Panc1 (cell line): ENCODE measurements at regions not wholly inside any gene's neighbourhood (a gene's known extent, or its start where the extent isn't known, plus 50 kb on each side); places are given as distances from the start of the nearest gene placed in this dataset.

ENCODE experiments used
- ATAC-seq: fragments of 200-7000 bp; cut with Tn5 transposase; 2 replicates; pipeline ENCODE4 v1.9.1; 2020; ENCODE audit warnings: mild to moderate bottlenecking, moderate library complexity
- BruUV-seq: library from RNA; stranded (reverse); fragments of 400-500 nt; replicated peaks from 2 replicates; lab custom pipeline; 2021; lab: Mats Ljungman, UMichigan
- CTCF ChIA-PET: fragments of 300-600 bp; sonication (Branson Sonifier 250); formaldehyde crosslinking; loops from one replicate; lab custom pipeline; 2022; ENCODE audit warnings: antibody characterized with exemption; lab: Charles Lee
- POLR2A ChIA-PET: fragments of 300-600 bp; sonication (Branson Sonifier 250); formaldehyde crosslinking; loops from one replicate; lab custom pipeline; 2022; ENCODE audit warnings: antibody characterized with exemption; lab: Charles Lee
- DNase-seq: peaks from one replicate; pipeline ENCODE4 v3.0.0-alpha.2; 2010; ENCODE audit warnings: low read depth, low spot score
- H3K27ac ChIP-seq: 2 replicates; pipeline ENCODE4 v1.5.1; 2011; ENCODE audit warnings: mild to moderate bottlenecking, low read length, inconsistent platforms
- H3K27me3 ChIP-seq: fragments of 200-500 bp; sonication (Bioruptor generic); 2 replicates; pipeline ENCODE4 v1.6.0; 2014; ENCODE audit warnings: low read length, inconsistent platforms; ENCODE audit not compliant: control insufficient read depth, insufficient read depth
- H3K36me3 ChIP-seq: fragments of 200-500 bp; sonication (Bioruptor generic); 2 replicates; pipeline ENCODE4 v1.5.1; 2014; ENCODE audit warnings: inconsistent platforms, mild to moderate bottlenecking, low read length, moderate library complexity; ENCODE audit not compliant: control insufficient read depth, insufficient read depth
- H3K4me1 ChIP-seq: 2 replicates; pipeline ENCODE4 v1.5.1; 2011; ENCODE audit warnings: inconsistent platforms, mild to moderate bottlenecking, low read length, moderate library complexity; ENCODE audit not compliant: control insufficient read depth, insufficient read depth
- H3K4me3 ChIP-seq, 2 experiments: 2 replicates each; pipeline ENCODE4 v1.5.1; 2011 to 2012; ENCODE audit warnings: low read depth in 2 of 2, low read length in 2 of 2, mild to moderate bottlenecking in 2 of 2, inconsistent platforms in 1 of 2, moderate library complexity in 1 of 2
- H3K9me3 ChIP-seq: fragments of 200-500 bp; sonication (Bioruptor generic); 2 replicates; pipeline ENCODE4 v1.5.1; 2014; ENCODE audit warnings: low read depth, mild to moderate bottlenecking, inconsistent platforms, low read length, moderate library complexity; ENCODE audit not compliant: control insufficient read depth, insufficient read depth
- POLR2AphosphoS5 ChIP-seq: IDR thresholded peaks from 2 replicates; pipeline ENCODE4 v1.6.1; 2012; ENCODE audit warnings: mild to moderate bottlenecking, low read depth, low read length, moderate library complexity
- SIN3A ChIP-seq: IDR thresholded peaks from 2 replicates; pipeline ENCODE4 v1.6.1; 2012; ENCODE audit warnings: low read depth, mild to moderate bottlenecking, low read length, moderate library complexity, borderline replicate concordance; ENCODE audit not compliant: insufficient read depth
- TCF7L2 ChIP-seq: IDR thresholded peaks from 2 replicates; pipeline ENCODE4 v1.6.1; 2011; ENCODE audit warnings: mild to moderate bottlenecking, low read depth, low read length, inconsistent platforms
- in situ Hi-C: cut with HindIII; loops from 2 replicates; pipeline ENCODE4 v1.10.0; 2016; ENCODE audit warnings: low sequenced_read_pairs, low pct_unique_long_range_greater_than_20kb
- intact Hi-C: fragments of 100-400 bp; cut with micrococcal nuclease; formaldehyde crosslinking; loops from one replicate; pipeline ENCODE4 v1.10.0; 2022; ENCODE audit not compliant: unreplicated experiment
- TF ChIP-seq, protein P1 (sequence below), 2 experiments: IDR thresholded peaks; 2 replicates each; pipeline ENCODE4 v1.6.1; 2011 to 2012; ENCODE audit warnings: low read depth in 2 of 2, control low read depth in 1 of 2, low read length in 1 of 2, mild to moderate bottlenecking in 1 of 2, moderate library complexity in 1 of 2; ENCODE audit not compliant: insufficient read depth in 1 of 2
- TF ChIP-seq, protein P2 (sequence below): fragments of 450-650 bp; IDR thresholded peaks from 2 replicates; pipeline ENCODE4 v1.5.1; 2017; ENCODE audit warnings: mild to moderate bottlenecking

DNA sequence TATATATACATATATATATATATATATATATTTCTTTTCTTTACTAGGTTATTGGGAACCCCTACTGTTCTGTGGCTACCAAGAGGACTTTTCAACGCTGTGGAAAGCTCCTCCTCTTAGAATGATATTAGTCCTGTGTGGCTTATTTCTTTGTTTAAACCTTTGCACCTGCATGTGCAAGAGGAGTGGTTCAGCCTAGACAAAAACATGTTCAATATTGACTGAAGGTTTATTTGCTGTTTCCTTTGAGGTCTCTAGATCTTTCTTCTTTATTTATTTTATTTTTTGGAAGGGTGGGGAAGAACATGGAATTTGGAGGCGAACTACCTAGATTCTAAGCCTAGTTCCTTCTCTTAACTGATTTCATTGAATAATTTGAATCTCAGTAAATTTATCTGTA is 118.1 kb downstream of the GNAT3 start:
- Histone ChIP-seq H3K27ac (no peak overlapping the region), H3K36me3 (no peaks in the 10 kb centered on the region), H3K9me3 (no peaks in the 10 kb centered on the region), H3K27me3 (peaks cover 2% of the 10 kb centered on the region; the same call in 1 of the 2 replicates), H3K4me3 (no peak overlapping the region), H3K4me1 (no peaks in the 10 kb centered on the region)
- no TSS peak for BruUV-seq
- ChIA-PET POLR2A (no interaction called here), CTCF (interaction anchor here (0.6 kb wide), 1 partner anchor 418 kb away, joined by 5 read pairs; no protein-coding TSS in a partner anchor)
- DNase-seq (no peak), ATAC-seq (no peak)
- intact Hi-C loops: loop anchor here (10.0 kb wide), 1 partner anchor 299 kb away; no protein-coding TSS in a partner anchor
- TF ChIP-seq TCF7L2 (no peak), SIN3A (no peak), POLR2AphosphoS5 (no peak)
- TF ChIP-seq, protein P1, sequence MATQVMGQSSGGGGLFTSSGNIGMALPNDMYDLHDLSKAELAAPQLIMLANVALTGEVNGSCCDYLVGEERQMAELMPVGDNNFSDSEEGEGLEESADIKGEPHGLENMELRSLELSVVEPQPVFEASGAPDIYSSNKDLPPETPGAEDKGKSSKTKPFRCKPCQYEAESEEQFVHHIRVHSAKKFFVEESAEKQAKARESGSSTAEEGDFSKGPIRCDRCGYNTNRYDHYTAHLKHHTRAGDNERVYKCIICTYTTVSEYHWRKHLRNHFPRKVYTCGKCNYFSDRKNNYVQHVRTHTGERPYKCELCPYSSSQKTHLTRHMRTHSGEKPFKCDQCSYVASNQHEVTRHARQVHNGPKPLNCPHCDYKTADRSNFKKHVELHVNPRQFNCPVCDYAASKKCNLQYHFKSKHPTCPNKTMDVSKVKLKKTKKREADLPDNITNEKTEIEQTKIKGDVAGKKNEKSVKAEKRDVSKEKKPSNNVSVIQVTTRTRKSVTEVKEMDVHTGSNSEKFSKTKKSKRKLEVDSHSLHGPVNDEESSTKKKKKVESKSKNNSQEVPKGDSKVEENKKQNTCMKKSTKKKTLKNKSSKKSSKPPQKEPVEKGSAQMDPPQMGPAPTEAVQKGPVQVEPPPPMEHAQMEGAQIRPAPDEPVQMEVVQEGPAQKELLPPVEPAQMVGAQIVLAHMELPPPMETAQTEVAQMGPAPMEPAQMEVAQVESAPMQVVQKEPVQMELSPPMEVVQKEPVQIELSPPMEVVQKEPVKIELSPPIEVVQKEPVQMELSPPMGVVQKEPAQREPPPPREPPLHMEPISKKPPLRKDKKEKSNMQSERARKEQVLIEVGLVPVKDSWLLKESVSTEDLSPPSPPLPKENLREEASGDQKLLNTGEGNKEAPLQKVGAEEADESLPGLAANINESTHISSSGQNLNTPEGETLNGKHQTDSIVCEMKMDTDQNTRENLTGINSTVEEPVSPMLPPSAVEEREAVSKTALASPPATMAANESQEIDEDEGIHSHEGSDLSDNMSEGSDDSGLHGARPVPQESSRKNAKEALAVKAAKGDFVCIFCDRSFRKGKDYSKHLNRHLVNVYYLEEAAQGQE (IDR thresholded peaks at IDR 0.05; ENCODE audit: insufficient read depth in 1 of 2, low read depth in 2 of 2, low read length in 1 of 2): no peak
- TF ChIP-seq, protein P2, sequence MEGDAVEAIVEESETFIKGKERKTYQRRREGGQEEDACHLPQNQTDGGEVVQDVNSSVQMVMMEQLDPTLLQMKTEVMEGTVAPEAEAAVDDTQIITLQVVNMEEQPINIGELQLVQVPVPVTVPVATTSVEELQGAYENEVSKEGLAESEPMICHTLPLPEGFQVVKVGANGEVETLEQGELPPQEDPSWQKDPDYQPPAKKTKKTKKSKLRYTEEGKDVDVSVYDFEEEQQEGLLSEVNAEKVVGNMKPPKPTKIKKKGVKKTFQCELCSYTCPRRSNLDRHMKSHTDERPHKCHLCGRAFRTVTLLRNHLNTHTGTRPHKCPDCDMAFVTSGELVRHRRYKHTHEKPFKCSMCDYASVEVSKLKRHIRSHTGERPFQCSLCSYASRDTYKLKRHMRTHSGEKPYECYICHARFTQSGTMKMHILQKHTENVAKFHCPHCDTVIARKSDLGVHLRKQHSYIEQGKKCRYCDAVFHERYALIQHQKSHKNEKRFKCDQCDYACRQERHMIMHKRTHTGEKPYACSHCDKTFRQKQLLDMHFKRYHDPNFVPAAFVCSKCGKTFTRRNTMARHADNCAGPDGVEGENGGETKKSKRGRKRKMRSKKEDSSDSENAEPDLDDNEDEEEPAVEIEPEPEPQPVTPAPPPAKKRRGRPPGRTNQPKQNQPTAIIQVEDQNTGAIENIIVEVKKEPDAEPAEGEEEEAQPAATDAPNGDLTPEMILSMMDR: no peak
- in situ Hi-C loops: no loop called here

DNA sequence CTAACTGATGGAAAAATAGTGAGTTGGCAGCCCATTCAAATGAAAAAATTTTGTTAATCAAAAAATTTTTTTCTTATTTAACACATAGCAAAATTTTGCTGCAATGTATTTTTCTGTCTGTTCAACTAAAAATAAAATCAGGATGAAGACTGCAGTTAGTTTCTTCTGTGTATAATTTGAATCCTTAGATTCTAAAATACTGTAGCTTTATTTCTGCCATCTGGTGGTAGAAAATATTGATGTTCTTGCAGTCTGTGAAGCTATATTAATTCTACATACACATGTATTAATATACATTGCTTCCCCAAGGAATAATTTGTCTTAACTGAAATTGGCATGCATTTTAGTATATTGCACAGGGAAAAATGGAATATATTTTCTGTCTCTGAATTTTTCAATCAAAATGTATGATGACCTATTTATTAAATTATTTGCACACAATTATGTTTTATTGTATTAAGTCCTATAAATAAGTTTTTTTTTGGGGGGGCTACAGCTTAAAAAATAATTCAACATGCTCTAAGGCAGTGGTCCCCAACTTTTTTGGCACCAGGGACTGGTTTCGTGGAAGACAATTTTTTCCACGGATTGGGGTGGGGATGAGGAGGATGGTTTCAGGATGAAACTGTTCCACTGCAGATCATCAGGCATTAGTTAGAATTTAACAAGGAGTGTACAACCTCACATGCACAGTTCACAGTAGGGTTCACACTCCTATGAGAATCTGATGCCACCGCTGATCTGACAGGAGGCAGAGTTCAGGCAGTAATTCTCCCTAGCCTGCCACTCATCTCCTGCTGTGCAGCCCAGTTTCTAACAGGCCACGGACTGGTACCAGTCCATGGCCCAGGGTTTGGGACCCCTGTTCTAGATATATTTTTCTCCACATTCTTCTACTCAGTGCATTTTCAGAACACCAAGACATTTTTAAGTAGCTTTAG is 119.4 kb downstream of the GNAT3 start:
- Histone ChIP-seq H3K4me3 (no peak overlapping the region), H3K27ac (no peak overlapping the region), H3K27me3 (no peaks in the 10 kb centered on the region; the same call in 1 of the 2 replicates), H3K9me3 (no peaks in the 10 kb centered on the region), H3K4me1 (no peaks in the 10 kb centered on the region), H3K36me3 (no peaks in the 10 kb centered on the region)
- DNase-seq (no peak), ATAC-seq (peak; percentile 60; the same call in 1 of the 2 replicates)
- TF ChIP-seq, protein P1 (IDR thresholded peaks at IDR 0.05; ENCODE audit: insufficient read depth in 1 of 2, low read depth in 2 of 2, low read length in 1 of 2): no peak
- TF ChIP-seq, protein P2: peak; percentile 55; the same call in 1 of the 2 replicates
- no peak for TF ChIP-seq POLR2AphosphoS5
- in situ Hi-C loops: no loop called here
- no TSS peak for BruUV-seq
- intact Hi-C loops: loop anchor here (10.0 kb wide), 1 partner anchor 298 kb away; no protein-coding TSS in a partner anchor
- POLR2A ChIA-PET: no interaction called here
- CTCF ChIA-PET: interaction anchor here (0.8 to 1.4 kb wide), 2 partner anchors 259 to 333 kb away, joined by 3 to 4 read pairs; no protein-coding TSS in a partner anchor
